GM19372 (cell line): ENCODE measurements at regions not wholly inside any gene's neighbourhood (a gene's known extent, or its start where the extent isn't known, plus 50 kb on each side); places are given as distances from the start of the nearest gene placed in this dataset.

Source experiments
- ATAC-seq: cut with Tn5 transposase; IDR thresholded peaks from one replicate; pipeline ENCODE4 v1.9.1; 2021; ENCODE audit warnings: mild to moderate bottlenecking, low read depth, moderate library complexity; ENCODE audit not compliant: unreplicated experiment

- ATAC-seq, result no peak
These were observed 71.1 kb upstream of the CD180 start for GRCh38 chr5:67267512-67268216.

- ATAC-seq, result no peak
These were observed 70.2 kb upstream of the CD180 start for GRCh38 chr5:67266654-67267350.

GRCh38 chr5:67265951-67266350 lies 69.4 kb upstream of the CD180 start:
- ATAC-seq, result no peak

- no peak for ATAC-seq
These were observed 67.2 kb upstream of the CD180 start for GRCh38 chr5:67263656-67264408.

- ATAC-seq, result no peak
These were observed 66.4 kb upstream of the CD180 start for GRCh38 chr5:67262956-67263355.

- ATAC-seq, result no peak
These were observed 65.6 kb upstream of the CD180 start for GRCh38 chr5:67262206-67262605.

GRCh38 chr5:67259548-67260215 lies 63.1 kb upstream of the CD180 start:
- no peak for ATAC-seq

- no peak for ATAC-seq
These were observed 60.9 kb upstream of the CD180 start for GRCh38 chr5:67257500-67257899.

- ATAC-seq, result no peak
These were observed 60.5 kb upstream of the CD180 start for GRCh38 chr5:67257077-67257476.

- ATAC-seq, result no peak
These were observed 59.3 kb upstream of the CD180 start for GRCh38 chr5:67255881-67256280.

GRCh38 chr5:67253911-67254310 lies 57.3 kb upstream of the CD180 start:
- ATAC-seq, result no peak

- ATAC-seq, result no peak
These were observed 52.9 kb upstream of the CD180 start for GRCh38 chr5:67249590-67249895.

GRCh38 chr5:67248703-67249589 lies 52.3 kb upstream of the CD180 start:
- no peak for ATAC-seq

GRCh38 chr5:67246546-67247268 lies 50.1 kb upstream of the CD180 start:
- no peak for ATAC-seq
